Fibroblast of lung (primary cell): ENCODE measurements at regions not wholly inside any gene's neighbourhood (a gene's known extent, or its start where the extent isn't known, plus 50 kb on each side); places are given as distances from the start of the nearest gene placed in this dataset.

ENCODE experiments used
- CTCF ChIP-seq, 2 donors: IDR thresholded peaks in 1 of 2; conservative IDR thresholded peaks in 1 of 2; 1 replicate in 1 of 2; 2 replicates in 1 of 2; pipeline ENCODE4 v1.5.1; 2011 to 2012; ENCODE audit warnings: low read length in 2 of 2, control low read depth in 1 of 2, inconsistent platforms in 1 of 2, low read depth in 1 of 2, mild to moderate bottlenecking in 1 of 2
- EZH2 ChIP-seq: IDR thresholded peaks from 2 replicates; pipeline ENCODE4 v1.5.1; 2012; ENCODE audit warnings: low read length, control low read depth, mild to moderate bottlenecking; ENCODE audit errors: missing control alignments

DNA sequence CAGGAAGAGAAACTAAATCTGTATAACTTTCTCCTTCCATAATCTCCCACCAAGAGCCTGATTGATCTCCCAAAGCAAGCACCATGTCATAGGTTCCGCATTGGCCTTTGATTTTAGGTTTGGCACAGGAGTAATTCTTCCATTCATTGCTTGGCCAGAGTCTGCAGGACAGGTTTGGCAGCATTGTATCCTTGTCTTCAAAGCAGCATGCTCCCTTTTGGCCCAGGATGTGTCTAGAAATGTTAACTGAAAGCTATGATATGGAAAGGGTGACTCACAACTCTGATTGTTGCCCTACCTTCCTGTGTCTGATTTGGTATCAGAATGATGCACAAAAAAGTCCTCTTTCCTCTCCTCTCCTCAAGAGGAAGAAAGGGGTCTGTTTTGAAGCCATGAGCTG lies 824.3 kb upstream of the PRMT6 start:
- TF ChIP-seq CTCF (conservative IDR thresholded peaks at IDR 0.05 in 1 of 2, IDR thresholded peaks at IDR 0.05 in 1 of 2; ENCODE audit: low read depth in 1 of 2, low read length in 2 of 2): no peak
- no peak for TF ChIP-seq EZH2
